ENCODE measurements at regions not wholly inside any gene's neighbourhood (a gene's known extent, or its start where the extent isn't known, plus 50 kb on each side); places are given as distances from the start of the nearest gene placed in this dataset.

DNA sequence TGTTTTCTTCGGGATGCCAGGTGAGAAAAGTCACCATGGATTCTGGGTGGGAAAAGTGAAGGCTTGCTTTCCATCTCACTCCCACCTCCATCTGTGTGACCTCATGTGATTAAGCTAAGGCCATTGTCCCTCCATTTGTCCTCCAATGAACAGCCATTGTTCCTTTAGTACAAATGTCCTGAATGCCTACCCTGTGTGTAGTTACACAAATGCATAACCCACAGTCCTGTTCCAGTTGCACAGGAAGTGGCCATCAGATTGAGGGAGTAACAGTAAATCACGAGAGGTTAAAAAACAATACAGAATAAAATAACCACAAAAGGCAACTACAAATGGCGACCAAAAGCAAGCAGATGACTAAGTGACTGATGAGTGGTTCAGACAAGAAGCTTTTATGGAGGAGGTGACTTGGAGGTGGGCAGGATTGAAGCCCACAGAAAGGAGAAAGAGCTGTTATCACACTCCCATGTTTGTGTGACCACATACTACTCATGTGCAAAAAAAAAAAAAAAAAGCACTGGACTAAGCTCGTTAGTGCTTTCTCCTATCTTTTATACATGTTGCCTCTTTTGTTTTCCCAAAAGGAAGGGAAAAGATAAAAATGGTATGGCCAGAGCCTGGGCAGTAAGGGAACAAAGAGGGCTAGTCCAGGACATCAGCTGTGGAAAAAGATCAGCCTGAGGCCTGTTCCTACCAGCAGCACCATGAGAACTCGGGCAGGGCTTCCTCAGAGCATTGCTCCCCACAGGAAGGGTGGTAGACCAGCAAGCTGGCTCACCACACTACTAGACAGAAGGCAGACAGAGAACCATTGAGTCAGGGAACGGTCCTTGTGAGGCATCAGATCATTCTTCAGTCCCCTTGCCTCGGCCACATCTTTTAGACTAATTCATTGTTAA is 111.0 kb downstream of the TFAP2A start:
- DNase-seq, result no peak

DNA sequence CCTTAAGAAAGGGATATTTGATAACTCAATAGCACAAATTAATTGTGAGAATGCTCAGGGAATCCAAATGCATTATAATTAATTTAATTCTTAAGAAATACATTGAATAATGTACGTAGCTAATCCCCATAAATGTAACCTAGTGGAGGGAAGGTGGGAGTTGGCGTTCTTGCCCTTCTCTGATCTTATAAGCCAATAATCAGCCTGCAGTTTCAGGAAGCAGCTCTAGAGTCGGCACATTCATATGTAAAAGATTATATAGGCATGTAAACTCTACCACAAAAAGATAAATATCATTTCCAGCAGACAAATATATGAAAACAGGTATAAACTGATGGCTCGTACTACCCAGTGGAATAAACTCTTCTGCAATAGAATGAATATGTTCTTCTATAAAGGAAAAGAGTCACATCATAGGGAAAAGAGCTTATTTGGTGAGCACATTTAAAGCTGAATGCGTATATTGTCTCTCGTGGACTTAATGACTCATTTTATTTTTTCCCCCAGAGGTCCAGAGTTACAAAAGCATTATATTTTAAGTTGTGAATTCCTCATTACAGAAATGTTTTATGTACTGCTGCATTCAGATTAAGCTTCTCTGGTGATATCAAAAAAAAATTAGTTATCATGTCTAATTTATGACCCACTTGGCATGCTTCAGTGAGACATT is 112.2 kb downstream of the TFAP2A start:
- DNase-seq, result no peak

DNA sequence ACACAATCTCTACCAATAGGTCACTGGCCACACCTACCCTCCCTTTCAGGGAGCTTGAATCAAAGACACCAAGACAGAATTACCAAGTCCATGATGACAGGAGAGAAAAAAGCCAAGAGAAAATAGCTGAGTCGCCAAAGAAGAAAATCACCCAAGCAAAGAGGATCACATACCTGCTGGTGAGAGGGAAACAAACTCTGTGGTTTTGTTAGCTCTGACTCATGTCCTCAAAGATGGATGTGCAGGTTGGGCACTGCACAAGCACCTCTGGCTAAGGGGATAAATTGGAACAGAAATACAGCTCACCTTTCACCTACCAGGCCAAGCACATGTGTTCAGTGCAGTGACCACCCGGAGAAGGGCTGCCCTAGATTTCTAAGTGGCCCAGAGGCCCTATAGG is 114.8 kb downstream of the TFAP2A start:
- DNase-seq, result no peak

DNA sequence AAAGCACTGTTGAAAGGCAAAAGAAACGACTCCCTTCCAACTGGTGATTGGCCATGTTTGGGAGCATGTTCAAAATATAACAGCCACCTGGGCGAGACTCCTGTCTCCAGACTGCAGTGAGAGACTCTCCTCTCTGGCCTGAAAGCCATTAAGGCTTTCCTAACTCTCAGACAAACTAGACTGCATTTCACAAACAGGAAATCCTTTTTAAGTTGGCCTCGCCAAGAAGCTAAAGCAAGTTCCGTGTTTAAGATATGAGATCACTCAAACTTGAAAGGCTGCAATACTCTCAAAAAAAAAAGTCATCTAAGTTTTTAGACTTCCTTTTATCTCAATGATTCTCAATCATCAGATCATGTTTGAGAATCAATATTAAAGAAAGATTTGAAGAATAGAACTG is 117.0 kb downstream of the TFAP2A start:
- DNase-seq, result no peak

DNA sequence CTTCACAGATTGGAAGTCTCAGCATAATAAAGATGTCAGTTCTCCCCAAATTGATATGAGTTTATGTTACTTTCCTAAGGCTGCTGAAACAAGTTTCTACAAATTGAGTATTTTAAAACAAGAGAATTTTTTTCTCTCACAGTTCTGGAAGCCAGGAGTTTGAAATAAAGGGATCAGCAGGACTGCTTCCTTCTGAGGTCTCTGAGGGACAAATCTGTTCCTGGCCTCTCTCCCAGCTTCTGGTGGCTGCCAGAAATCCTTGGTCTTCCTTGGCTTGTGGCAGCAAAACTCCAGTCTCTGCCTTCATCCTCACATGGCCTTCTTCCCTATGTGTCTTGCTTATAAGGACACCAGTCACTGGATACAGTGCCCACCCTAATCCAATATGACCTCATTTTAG is 136.1 kb downstream of the TFAP2A start:
- DNase-seq, result no peak

DNA sequence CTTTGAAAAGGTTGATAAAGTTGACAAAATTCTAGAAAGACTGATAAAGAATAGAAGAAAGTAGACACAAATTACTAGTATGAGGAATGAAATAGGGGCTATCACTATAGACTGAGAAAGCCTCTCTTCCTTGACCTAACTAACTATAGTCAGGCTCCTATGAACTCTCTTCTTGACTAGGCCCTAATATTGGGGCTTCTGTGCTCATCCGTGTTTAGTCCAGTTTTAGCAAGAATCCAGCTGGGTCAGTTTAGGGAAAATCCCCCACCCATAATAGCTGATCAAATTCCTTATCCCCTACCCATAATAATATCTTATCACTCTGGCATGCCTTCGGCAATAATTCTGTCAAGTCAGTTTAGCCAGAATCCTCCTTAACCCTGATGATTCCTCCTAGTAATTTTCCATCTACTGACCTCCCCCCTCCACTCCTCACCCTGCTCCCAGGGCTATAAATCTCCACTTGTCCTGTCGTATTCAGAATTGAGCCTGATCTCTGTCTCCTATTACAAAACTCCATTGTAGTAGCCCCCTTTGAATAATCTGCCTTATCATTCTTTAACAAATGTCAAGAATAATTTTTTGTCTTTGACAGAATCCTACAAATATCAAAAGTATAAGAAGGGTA is 138.1 kb downstream of the TFAP2A start:
- DNase-seq, result no peak

DNA sequence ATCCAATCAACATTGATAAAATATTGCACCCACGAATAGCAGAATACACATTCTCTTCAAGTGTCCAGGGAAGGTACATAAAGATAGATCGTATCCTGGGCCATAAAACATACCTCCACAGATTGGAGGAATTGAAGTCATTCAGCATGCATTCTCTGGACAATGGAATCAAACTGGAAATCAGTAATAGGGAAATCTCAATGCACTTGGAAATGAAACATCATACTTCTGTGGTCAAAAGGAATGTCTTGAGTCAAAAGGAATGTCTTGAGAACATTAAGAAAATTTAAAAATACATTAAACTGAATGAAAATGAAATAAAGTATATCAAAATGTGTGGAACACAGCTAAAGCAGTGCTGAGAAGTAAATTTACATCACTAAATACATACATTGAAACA is 138.8 kb downstream of the TFAP2A start:
- no peak for DNase-seq

DNA sequence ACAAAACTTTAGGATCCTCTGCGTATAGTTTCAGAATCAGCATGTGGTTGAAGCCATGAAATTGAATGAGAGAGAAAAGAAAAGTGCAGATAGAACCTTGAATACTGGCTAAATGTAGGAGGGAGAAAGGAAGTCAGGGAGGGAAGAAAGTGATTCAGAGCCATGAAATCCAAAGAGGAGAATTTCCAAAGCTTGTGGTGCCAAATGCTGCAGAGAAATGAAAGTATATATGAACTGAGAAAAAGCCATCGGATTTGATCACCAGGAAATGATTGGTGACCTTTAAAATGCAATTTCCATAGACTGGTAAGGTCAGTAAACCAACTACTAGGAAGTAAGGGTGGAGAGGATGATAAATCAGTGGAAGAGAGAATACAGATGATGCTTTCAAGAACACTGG is 142.3 kb downstream of the TFAP2A start:
- no peak for DNase-seq

DNA sequence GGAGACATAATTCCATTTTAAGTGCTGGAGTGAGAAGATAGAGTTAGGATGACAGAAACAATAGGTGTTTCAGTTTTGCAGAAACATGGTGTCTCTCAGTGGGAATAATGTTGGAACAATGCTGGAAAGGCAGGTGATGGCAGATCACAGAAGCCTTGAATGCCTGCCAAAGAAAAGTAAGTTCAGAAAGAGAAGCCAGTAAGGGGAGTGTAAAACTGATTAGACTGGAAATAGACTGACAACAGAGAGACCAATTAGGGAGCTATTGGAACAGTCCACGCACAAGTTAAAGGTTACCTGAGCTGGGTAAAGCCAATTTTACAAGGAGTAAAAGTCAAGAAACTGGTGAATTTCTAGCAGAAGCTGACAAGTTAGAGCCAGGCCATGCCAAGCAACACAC is 142.9 kb downstream of the TFAP2A start:
- no peak for DNase-seq

DNA sequence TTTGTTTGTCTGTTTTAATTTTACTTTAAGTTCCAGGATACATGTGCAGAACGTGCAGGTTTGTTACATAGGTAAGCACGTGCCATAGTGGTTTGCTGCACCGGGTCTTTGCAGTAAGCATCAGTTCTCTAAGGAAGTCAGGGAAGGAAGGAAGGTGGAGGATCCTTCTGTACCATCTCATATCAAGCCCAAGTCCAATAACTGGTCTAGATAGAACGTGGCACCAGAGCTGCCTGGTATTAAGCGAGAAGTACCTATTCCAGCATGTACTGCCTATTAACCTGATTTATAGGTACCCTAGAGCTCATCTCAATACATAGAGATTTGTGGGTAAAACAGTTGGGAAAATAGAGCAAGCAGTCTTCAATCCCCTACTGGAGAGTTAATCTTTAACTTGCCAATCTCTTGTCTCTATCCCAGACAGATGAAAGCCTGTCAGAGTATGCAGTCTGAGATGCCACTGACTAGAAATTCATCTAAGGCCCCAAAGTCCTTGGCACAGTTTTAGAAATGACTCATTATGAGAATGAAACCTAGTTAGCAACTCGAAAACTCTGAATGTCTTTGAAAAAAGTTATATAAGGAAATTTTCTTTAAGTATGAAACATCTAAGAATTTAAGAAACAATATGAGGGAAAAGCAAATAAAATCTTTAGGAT is 144.9 kb downstream of the TFAP2A start:
- no peak for DNase-seq

DNA sequence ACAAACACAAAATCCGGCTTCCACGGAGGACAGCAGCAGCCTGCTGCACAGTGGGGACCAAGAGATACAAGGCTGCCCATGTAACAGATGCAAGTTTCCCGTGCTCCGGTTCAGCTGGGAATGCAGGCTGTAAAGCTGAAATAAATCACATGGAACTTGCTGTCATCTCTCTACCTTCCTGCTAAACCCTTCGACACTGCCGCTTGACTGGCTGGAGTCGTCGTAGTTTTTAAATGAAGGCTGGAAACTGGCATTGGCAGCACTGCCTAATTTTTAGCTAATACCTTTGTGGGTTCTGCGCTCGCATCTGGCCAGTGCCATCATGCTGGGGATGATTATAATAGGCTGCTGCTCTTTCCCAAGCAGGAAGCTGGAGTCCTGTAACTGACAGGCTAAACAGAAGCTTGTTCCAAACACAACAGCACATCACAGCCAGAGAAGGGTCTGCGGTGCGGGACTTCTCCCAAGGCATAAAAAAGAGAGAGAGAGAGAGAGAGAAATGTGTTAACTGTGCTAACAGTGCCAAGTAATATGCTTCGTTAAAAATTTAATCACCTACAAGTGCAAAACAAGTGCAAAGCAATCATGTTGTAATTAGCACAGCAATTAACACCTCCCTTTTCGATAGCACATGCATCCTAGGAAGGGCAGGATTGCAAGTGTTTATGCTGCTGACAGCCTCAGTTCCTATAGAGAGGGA is 146.1 kb downstream of the TFAP2A start:
- no peak for DNase-seq

DNA sequence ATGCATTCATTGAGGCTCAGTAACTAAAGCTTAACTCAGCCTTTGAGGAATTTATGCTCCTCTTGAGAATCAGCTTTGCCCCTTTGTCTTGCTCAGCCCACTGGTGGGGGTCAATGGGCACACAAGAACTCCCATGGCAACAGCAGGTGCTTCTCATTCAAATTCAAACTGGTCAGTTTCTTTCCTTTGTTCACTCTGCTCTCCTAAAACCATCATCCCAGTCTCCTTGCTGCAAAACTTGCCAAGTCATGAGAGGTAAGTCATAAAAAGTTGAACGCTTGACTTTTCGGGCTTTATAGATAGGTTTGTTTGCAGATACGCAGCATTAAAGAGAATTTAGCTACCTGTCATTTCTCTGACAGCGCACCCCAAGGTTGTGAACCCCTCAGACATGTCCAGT is 146.8 kb downstream of the TFAP2A start:
- DNase-seq, result no peak

DNA sequence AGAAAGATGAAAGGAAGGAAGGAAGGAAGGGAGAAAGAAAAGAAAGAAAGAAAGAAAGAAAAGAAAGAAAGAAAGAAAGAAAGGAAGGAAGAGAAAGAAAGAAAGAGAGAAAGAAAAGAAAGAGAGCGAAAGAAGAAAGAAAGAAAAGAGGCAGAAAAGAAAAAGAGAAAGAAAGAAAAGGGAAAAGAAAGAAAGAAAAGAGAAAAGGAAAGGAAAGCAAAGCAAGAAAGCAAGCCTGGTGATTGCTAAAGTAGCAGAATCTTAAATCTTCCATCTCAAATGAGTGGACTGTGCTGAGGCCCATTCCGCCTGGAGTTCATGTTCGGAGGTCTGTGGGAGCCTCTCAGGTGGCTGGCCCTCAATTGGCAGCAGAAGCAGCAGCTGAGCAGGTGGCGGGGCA is 148.4 kb downstream of the TFAP2A start:
- DNase-seq, result no peak

DNA sequence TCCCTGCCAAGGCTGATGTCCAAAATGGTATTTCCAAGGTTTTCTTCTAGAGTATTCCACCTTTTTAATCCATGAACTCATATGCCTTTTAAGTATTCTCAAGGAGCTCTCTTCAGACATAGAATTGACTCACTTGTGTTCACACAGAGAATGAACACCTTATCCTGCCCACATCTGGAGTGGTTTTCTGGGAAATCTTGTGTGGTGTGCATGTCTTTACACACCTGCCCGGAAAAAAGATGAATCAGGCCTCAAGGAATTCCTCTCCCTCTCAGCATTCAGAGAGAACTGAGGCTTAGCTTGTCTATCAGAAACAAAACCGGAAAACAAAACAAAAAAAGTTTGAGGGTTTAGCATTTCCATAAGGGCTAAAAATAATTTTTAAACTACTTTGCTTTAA is 148.8 kb downstream of the TFAP2A start:
- no peak for DNase-seq

DNA sequence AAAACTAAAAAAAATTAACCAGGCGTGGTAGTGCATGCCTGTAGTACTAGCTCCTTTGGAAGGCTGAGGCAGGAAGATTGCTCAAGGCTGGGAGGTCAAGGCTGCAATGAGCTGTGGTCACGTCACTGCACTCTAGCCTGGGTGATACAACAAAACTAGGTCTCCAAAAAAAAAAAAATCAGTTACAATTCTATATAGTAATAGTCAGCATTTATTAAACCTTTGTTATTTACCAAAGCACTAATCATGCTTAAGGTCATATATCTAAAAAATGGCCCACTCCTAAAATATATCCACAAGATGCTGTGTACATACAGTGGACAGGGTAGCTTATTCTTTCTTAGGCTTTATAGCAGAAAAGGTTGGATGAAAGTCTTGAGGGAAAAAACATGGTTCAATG is 152.4 kb downstream of the TFAP2A start:
- no peak for DNase-seq

DNA sequence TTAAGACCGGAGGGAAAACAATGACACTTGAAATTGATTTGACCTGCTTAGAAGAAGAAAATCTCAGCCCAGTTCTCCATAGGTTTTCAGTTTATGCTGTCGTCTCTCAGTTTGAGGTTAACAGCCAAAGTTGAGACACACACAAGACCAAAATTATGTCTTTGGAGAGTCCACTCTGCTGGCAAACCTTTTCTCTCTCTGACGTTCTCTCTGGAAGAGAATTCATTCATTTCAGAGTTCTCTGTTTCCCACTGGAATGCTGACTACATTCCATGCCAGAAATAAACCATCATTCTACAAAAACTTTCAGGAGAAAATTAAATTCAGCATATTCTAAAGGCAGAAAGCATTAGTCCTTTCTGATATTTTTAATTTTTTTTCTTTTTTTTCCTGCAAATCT is 155.2 kb downstream of the TFAP2A start:
- no peak for DNase-seq

DNA sequence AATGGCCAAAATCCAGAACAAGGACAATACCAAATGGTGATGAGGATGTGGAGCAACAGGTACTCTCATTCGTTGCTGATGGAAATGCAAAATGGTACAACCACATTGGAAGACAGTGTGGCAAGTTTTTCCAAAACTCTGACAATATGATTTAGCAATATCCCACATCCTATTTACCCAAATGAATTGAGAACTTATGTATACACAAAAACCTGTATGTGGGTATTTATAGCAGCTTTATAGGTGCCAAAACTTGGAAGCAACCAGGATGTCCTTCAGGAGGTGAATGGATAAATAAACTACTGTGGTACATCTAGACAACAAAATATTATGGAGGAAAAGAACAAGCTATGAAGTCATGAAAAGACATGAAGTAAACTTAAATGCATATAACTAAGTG is 156.5 kb downstream of the TFAP2A start:
- DNase-seq, result no peak

DNA sequence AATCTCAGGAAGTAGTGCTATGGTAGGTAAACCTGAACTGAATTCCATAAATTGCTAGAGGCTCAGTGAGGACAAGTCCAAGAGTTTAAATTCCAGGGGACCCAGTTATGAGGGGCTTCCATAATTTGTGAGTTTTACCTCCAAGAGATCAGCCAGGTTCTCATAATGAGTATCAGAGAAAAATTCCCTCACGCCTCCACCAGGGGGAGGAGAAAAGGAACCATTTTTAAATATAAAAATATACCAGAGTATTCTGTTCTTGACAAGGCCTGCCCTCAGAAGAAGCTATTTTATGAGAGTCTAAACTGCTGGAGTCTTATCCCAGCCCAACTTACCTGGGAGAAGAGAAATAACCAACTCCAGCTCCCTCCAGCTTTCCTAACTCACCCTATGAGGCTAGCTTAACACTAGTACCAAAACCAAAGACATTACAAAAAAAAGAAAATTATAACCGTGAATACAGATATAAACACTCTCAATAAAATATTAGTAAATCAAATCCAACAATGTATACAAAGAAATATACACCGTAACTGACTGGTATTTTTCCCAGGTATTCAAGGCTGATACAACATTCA is 158.7 kb downstream of the TFAP2A start:
- DNase-seq, result no peak

DNA sequence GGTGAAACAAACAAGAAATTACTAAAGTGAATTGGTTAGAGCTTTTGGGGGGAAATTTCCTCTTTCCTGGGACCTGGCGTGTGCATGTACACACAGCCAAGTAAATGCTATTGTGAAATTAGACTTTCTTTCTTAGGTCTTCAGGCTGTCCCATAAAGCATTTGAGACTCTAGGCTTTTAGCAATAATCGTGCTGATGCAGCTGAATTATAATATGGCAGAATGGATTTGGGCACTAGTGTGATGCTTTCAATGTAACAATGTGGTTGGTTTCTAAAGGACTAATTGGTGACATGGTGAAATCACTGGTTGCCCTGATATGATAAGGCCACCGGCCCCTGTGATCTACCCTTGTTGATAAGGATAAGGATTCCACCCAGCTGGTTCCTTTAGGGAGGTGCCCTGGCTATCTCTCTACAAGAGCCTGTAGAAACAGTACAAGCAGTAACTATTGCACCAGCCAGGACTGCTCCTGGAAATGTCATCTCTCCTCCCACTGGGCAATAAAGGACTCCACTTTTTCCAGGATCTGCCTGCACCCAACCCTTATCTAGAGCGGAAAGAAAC is 164.1 kb downstream of the TFAP2A start:
- no peak for DNase-seq

DNA sequence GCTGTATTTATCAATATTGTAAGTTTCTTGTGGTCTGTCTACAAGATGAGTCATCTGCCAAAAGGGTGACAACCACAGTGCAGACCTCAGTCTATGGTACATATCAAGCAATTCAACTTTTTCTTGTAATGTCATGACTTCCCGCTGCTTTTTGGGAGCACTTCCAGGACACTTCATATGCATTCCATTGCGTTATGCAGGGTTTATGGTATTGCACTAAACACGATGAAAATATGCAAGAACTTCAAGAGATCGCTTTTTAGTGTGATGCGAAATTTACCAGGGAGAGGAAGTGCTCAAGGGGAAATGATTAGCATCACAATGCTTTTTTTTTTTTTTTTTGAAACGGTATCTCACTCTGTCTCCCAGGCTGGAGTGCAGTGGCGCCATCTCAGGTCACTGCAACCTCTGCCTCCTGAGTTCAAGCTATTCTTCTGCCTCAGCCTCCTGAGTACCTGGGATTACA is 166.5 kb downstream of the TFAP2A start:
- DNase-seq, result no peak

DNA sequence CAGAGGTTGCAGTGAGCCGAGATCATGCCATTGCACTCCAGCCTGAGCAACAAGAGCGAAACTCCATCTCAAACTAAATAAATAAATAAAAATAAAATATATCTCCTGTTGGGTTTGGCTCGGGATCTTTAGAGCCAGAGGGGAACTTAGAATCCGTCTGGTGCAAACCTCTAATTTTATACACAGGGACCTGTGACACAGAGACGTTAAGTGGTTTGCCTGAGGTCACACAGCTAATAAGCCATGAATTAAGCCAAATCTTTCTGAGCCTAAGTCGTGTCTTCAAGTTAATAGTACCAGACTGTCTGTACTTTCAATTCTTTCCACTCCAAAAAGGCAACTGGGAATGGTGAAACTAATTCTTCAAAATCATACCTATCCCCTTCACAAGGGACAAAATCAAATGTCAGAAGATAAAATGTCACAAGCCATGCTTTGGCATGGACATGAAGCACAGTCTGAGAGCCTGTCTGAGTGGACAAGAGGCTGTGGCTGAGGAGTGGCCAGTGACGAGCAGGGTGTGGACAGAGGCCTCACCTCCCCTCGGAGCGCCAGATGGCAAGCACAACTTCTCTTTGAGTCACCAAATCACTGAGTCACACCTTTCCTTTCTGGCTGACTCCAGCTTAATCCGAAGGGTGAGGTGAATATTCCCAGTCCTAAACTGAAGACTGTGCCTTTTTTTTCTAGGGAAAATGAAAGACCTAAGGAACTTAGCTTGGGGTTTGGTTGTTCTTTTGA is 177.4 kb downstream of the TFAP2A start:
- DNase-seq, result no peak
